Activated CD4-positive, alpha-beta T cell treated with anti-CD3 and anti-CD28 coated beads for 4 hours (primary cell): ENCODE measurements at regions not wholly inside any gene's neighbourhood (a gene's known extent, or its start where the extent isn't known, plus 50 kb on each side); places are given as distances from the start of the nearest gene placed in this dataset.
"Not testable (repeated sequence)": the region's sequence is repeated elsewhere in the genome, so short reads cannot be mapped to it uniquely, and the experiment has no call there.

ENCODE experiments used
- DNase-seq, 2 donors: peaks; one replicate each; pipeline ENCODE4 v3.0.0-alpha.2; 2020

DNA sequence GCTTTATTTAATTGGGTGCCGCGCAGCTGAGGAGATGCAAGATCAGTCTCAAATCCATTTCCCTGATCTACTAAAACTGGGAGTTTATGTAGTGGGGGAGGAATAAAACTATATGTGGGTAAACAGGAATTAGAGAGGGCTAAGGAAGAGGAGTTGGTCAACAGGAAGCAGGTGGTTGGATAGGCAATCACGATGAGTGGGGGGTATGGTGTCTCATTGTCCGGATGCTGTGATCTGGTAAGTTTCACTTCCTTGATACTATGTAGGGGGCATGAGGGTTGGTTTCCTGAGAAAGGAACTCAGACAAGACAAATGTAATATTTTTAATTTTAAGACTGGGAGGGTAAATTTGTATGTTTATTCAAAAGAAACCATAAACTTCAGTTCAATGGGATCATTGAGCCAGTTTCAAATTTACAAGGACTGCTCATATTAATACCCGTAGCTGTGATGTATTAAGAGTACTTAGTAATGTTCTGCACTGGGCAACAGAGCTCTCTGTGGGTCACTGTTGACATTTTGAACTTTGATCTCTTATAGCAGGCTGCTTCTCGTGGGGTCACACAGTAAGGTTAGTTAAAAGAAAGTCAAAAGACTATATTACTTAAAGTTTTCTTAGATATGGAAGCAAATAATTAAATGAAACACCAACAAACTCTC lies 786.2 kb upstream of the FBXO33 start:
- DNase-seq: no peak

DNA sequence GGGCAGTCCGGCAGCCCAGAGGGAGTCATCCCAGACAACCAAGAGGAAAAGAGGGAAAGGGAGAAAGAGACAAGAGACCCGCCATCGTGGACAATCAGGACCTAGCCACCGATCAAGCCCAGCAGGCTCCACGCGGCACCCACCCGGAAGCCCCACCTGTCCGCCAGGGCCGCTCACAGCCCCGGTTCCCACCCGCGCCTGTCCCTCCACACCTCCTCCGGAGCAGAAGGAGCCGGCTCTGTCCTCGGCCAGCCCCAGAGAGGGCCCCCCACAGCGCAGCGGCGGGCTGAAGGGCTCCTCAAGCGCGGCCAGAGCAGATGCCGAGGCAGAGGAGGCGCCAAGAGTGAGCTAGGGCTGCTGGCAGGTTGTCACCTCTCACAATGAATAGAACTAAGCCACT lies 784.7 kb upstream of the FBXO33 start:
- DNase-seq: no peak

GRCh38 chr14:40216408-40216807 lies 784.2 kb upstream of the FBXO33 start:
- DNase-seq: not testable (repeated sequence)

- no peak for DNase-seq
Observed at GRCh38 chr14:40213701-40214100, 781.5 kb upstream of the FBXO33 start.

GRCh38 chr14:40204441-40205175 lies 772.4 kb upstream of the FBXO33 start:
- DNase-seq: no peak

- no peak for DNase-seq
Observed at GRCh38 chr14:40199101-40199500, 766.9 kb upstream of the FBXO33 start.

GRCh38 chr14:40197344-40197743 lies 765.1 kb upstream of the FBXO33 start:
- DNase-seq: no peak

DNA sequence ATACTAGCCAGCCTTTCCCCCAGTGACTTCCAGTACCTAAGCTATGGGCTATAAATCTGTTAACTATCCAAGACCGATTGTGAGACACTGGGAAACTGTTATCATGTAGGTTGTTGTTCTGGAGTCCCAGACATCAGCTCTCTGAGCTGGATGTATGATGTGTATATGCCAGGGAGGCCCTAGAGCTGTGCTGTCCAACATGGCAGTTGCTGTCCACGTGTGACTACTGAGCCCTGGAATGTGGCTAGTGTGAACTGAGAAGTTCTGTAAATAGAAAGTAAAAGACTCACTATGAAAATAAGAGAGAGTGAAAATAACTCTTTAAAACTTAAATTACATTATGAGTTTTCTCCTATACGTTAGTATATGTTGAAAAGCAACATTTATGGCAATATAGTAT lies 755.8 kb upstream of the FBXO33 start:
- DNase-seq: no peak

DNA sequence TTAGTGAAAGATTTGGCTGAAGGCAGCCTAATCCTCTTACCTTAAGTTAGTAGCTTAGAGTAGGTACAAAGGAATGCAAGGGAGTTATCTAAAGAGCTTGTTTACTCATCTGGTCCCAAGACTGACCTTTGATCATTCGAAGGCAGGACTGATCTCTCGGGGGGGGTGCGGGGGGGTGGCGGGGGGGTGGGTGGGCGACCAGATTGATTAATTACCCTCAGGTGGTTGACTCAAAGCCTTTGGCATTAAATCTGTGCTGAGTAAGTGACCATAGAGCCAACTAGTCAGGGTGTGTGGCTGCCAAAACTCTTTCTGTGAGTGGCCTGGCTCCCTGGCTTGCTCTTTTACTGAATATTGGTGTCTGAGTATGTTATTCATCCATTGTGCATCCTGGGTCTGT lies 731.9 kb upstream of the FBXO33 start:
- no peak for DNase-seq

- DNase-seq: no peak
Observed at GRCh38 chr14:40139657-40140056, 707.4 kb upstream of the FBXO33 start.

DNA sequence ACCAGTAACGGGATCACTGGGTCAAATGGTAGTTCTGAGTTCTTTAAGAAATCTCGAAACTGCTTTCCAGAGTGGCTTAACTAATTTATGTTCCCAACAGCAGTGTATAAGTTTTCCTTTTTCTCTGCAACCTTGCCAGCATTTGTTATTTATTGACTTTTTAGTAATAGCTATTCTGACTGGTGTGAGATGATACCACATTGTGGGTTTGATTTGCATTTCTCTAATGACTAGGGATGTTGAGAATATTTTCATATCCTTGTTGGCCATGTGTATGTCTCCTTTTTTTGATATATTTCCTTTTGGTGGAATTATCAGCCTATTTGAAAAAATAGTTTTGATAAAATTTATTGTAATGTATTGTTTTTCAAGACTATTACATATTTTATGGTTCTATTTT lies 701.2 kb upstream of the FBXO33 start:
- no peak for DNase-seq

- no peak for DNase-seq
Observed at GRCh38 chr14:40129159-40129558, 696.9 kb upstream of the FBXO33 start.

DNA sequence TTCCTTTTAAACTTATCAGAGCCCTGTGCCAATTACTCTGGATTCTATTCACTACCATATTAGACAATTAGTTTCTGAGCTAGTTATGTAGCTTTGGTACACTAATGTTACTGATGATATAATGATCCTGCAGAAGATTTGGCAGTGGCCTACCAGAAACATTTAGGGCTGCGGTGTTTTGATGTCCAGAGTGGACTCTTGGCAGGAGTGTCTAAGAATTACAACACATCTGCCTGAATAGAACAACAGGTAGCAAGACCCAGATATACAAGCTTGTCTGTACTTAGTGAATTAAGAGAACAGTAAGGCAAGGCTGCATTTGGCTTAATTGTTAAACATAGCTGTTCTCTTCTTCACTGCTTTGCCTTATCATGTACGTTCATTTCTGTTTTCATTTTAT lies 691.6 kb upstream of the FBXO33 start:
- DNase-seq: no peak

DNA sequence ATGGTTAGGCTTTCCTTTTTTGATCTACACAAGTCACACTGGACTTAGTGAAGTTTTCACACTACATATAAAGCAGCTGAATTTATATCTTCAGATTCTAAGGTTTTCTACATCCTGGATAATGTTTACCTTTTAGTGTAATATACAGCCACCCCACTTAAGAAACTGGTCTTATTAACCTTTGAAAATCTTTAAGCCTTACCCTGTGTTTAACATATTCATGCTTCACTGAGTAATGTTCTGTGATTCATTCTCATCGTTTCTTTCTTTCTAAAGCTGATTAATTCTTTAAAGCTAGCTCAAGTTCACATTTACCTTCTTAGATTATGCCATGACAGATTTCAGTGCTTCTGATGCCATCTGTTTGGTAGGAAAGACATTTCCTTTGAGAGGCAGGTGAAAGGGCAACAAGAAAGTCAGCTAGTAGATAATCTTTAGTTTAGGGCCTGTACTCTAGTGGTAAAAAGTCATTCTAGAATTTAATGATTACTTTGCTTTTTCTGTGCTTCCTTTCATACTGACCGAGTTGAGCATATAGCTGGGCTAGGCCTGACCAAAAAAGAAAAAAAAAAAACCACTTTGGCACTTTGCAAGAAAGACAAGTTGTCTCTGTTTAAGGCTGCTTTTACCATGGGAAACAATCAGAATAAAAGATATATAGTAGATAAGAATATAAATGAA lies 690.9 kb upstream of the FBXO33 start:
- DNase-seq: no peak

GRCh38 chr14:40119765-40120164 lies 687.5 kb upstream of the FBXO33 start:
- no peak for DNase-seq

DNA sequence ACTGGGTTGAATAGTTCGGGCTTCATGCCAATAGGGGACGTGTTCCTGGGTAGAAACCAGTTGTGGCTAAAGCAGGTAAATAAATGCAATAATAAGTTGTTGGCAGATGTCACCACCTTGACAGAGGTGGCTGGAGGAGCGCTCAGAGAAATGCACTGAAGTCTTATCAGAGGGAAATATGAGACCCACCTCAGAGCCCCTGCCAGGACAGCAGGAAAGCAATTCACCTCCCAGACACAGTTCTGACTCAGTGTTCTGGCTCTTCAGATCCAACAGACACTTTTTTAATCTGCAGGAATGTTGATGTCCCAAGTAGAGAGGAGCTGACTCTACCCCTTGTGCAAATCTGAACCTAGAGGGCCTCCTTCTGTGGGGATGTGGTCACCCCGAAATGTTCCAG lies 687.1 kb upstream of the FBXO33 start:
- DNase-seq: no peak

DNA sequence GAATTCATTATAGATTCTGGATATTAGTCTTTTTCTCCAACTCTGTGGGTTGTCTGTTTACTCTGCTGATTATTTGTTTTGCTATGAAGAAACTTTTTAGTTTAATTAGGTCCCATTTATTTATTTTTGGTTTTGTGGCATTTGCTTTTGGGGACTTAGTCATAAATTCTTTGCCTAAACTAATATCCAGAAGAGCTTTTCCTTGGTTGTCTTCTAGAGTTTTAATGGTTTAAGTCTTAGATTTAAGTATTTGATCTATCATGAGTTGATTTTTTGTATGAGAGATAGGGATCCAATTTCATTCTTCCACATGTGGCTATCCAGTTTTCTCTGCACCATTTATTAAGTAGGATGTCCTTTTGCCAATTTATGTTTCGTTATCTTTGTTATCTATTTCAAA lies 683.4 kb upstream of the FBXO33 start:
- no peak for DNase-seq

GRCh38 chr14:40113671-40114070 lies 681.4 kb upstream of the FBXO33 start:
- DNase-seq: no peak

- no peak for DNase-seq
Observed at GRCh38 chr14:40100544-40101196, 668.4 kb upstream of the FBXO33 start.

DNA sequence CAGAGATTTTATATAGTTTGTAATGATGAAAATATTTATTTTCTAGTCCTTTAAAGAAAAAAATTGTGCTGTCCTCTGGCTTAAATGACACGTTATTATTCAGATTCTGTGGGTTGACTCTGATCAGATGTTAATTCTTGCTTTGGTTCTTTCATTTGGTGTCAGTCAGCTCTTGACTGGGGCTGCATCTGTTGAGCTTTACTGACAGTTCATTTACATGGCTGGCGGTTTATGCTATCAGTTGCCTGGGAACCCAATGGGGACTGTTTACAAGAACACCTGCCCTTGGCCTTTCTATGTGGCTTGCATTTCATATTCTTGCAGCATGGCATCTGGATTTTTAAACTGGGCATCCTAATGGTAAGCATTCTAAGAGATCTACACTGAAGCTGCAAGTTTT lies 667.1 kb upstream of the FBXO33 start:
- no peak for DNase-seq

- no peak for DNase-seq
Observed at GRCh38 chr14:40098468-40098867, 666.2 kb upstream of the FBXO33 start.

DNA sequence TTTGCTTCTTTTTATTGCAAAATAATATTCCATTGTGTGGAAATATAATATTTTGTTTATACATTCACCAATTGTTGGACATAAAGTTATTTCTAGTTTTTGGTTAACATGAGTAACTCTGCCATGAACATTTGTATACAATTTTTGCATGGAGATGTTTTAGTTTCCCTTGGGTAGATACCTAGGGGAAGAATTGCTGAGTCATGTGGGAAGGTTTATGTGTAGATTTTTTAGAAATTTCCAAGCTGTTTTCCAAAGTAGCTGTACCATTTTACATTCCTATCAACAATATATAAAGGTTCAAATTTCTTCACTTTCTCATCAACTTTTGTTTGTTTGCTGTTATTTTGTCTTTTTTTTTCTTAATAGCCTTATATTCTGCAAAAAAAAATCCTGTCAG lies 664.7 kb upstream of the FBXO33 start:
- no peak for DNase-seq

GRCh38 chr14:40093800-40094199 lies 661.6 kb upstream of the FBXO33 start:
- no peak for DNase-seq

DNA sequence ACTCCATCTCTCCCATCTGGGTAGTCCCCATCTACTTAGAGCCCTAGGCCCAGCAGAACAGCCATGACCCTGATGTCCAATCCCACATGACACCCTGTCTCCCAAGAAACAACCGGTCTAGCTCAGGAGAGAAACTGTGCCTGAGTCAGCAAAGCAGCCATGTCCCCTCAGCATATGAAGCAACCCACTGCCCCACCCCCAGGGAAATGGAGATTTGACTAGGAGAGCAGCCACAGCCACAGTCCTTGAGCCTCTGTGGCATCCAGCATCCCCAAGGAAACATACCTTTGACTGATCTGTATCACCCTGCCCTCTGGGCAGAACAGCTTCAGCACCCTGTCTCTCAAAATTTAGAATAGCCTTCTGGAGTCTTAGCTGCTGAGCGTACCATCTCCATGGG lies 641.9 kb upstream of the FBXO33 start:
- no peak for DNase-seq
